ENCODE measurements at regions not wholly inside any gene's neighbourhood (a gene's known extent, or its start where the extent isn't known, plus 50 kb on each side); places are given as distances from the start of the nearest gene placed in this dataset.

- DNase-seq, result no peak
- TF ChIP-seq CTCF (IDR thresholded peaks at IDR 0.05), result no peak
- Mint-ChIP-seq H3K27me3 (ENCODE audit: low read depth, poor library complexity) (peaks cover 20% of the 10 kb centered on the region), H3K4me1 (peaks cover 60% of the 10 kb centered on the region), H3K36me3 (ENCODE audit: low read depth) (no peaks in the 10 kb centered on the region), H3K27ac (no peak overlapping the region), H3K9me3 (no peaks in the 10 kb centered on the region), H3K4me3 (peak overlapping the region; percentile 53)
These were observed 49.8 kb upstream of the FCN1 start for GRCh38 chr9:134967547-134967930.

DNA sequence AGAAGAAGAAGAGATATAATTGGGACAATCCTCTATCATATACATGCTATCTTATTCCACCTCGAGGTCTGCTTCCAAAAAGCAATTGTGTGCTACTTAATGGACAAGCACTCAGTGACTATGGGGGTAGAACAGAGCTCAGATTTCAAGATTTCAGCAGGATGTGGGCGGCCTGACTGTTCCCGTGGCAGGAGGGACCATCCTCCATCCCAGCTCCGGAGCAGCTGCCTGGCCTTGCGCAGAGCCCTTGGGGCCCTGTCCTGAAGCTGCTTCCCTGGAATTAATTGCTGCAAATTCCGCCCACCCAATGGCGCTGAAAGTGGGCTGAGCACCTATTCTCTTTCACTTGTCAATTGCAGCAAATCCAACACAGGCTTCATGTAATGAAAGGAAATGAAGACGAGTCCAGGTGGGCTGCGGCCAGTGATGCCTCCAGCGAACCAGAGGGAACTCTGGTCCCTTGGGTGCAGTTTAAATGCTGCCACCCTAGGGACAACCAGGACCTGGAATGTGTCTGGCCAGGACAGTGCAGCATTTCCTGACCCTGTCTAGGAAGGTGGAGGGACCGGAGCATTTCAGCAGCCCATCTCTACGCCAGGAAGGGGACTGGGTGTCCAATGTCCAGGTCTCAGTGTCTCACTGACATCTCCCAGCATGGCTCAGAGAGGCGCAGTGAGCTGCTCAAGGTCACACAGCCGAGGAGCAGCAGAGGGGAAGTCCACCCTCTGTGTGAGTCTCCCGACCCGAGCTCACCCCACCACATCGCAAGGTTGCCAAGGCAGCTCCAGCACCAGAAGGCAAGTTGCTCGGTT lies 50.5 kb upstream of the FCN1 start:
- Mint-ChIP-seq H3K27ac (no peak overlapping the region), H3K36me3 (ENCODE audit: low read depth) (no peaks in the 10 kb centered on the region), H3K4me1 (peaks cover 55% of the 10 kb centered on the region), H3K9me3 (no peaks in the 10 kb centered on the region), H3K27me3 (ENCODE audit: low read depth, poor library complexity) (peaks cover 27% of the 10 kb centered on the region), H3K4me3 (peak overlapping the region; percentile 53)
- no peak for TF ChIP-seq CTCF (IDR thresholded peaks at IDR 0.05)
- peak; percentile 68 for DNase-seq

GRCh38 chr9:134968823-134969090 lies 51.0 kb upstream of the FCN1 start:
- Mint-ChIP-seq H3K27me3 (ENCODE audit: low read depth, poor library complexity) (peaks cover 28% of the 10 kb centered on the region), H3K4me1 (peaks cover 55% of the 10 kb centered on the region), H3K4me3 (no peak overlapping the region), H3K36me3 (ENCODE audit: low read depth) (no peaks in the 10 kb centered on the region), H3K9me3 (no peaks in the 10 kb centered on the region), H3K27ac (no peak overlapping the region)
- no peak for TF ChIP-seq CTCF (IDR thresholded peaks at IDR 0.05)
- no peak for DNase-seq

- Mint-ChIP-seq H3K36me3 (ENCODE audit: low read depth) (no peaks in the 10 kb centered on the region), H3K9me3 (no peaks in the 10 kb centered on the region), H3K4me1 (peaks cover 49% of the 10 kb centered on the region), H3K27ac (no peak overlapping the region), H3K27me3 (ENCODE audit: low read depth, poor library complexity) (peaks cover 35% of the 10 kb centered on the region), H3K4me3 (no peak overlapping the region)
- DNase-seq, result no peak
- TF ChIP-seq CTCF (IDR thresholded peaks at IDR 0.05), result no peak
These were observed 51.7 kb upstream of the FCN1 start for GRCh38 chr9:134969156-134970045.

GRCh38 chr9:134970198-134970597 lies 52.5 kb upstream of the FCN1 start:
- Mint-ChIP-seq H3K27me3 (ENCODE audit: low read depth, poor library complexity) (peaks cover 42% of the 10 kb centered on the region), H3K9me3 (no peaks in the 10 kb centered on the region), H3K4me3 (no peak overlapping the region), H3K36me3 (ENCODE audit: low read depth) (no peaks in the 10 kb centered on the region), H3K4me1 (peaks cover 42% of the 10 kb centered on the region), H3K27ac (no peak overlapping the region)
- no peak for TF ChIP-seq CTCF (IDR thresholded peaks at IDR 0.05)
- DNase-seq, result no peak
